ENCODE measurements at regions not wholly inside any gene's neighbourhood (a gene's known extent, or its start where the extent isn't known, plus 50 kb on each side); places are given as distances from the start of the nearest gene placed in this dataset.

GRCh38 chr12:131203666-131204415 lies 250.1 kb downstream of the ADGRD1 start:
- no peak for TF ChIP-seq CTCF (IDR thresholded peaks at IDR 0.05; ENCODE audit: insufficient read depth, low read length)
- no peak for TF ChIP-seq GABPA (IDR thresholded peaks at IDR 0.05; ENCODE audit: low read depth)
- TF ChIP-seq POLR2AphosphoS5 (IDR thresholded peaks at IDR 0.05; ENCODE audit: low read depth): no peak
- no peak for TF ChIP-seq REST (IDR thresholded peaks at IDR 0.05; ENCODE audit: insufficient replicate concordance, low read depth)
